Natural killer cell (primary cell): ENCODE measurements at regions not wholly inside any gene's neighbourhood (a gene's known extent, or its start where the extent isn't known, plus 50 kb on each side); places are given as distances from the start of the nearest gene placed in this dataset.

Experiments used
- ATAC-seq, 3 donors: fragments of 150-1000 bp in 2 of 3; fragments of 200-7000 bp in 1 of 3; cut with Tn5 transposase; 1 replicate in 1 of 3; 2 replicates in 2 of 3; pipeline ENCODE4 v1.10.0; 2021; ENCODE audit warnings: mild to moderate bottlenecking in 2 of 3, moderate library complexity in 2 of 3
- DNase-seq, 2 donors: peaks; one replicate each; pipeline versions ENCODE4 v3.0.0 to v3.0.0-alpha.2; 2013 to 2021; ENCODE audit warnings: mixed read lengths in 1 of 2
- H3K27ac ChIP-seq: one replicate; pipeline ENCODE4 v1.5.1; 2013; ENCODE audit warnings: mild to moderate bottlenecking, low read length
- H3K27me3 ChIP-seq: one replicate; pipeline ENCODE4 v1.6.1; 2013; ENCODE audit warnings: low read length; ENCODE audit not compliant: control insufficient read depth, insufficient read depth
- H3K36me3 ChIP-seq: one replicate; pipeline ENCODE4 v1.6.1; 2013; ENCODE audit warnings: low read length; ENCODE audit not compliant: control insufficient read depth, insufficient read depth
- H3K4me1 ChIP-seq: one replicate; pipeline ENCODE4 v1.6.1; 2013; ENCODE audit warnings: low read length; ENCODE audit not compliant: control insufficient read depth, insufficient read depth
- H3K4me3 ChIP-seq: one replicate; pipeline ENCODE4 v1.5.1; 2013; ENCODE audit warnings: low read length
- H3K9me3 ChIP-seq: one replicate; pipeline ENCODE4 v1.6.1; 2013; ENCODE audit warnings: low read length; ENCODE audit not compliant: control insufficient read depth, insufficient read depth
- H3K27ac Mint-ChIP-seq, 2 donors: one replicate each; pipeline ENCODE4 v1.8.0; 2022; ENCODE audit warnings: mild to moderate bottlenecking in 2 of 2, mixed read lengths in 2 of 2, moderate library complexity in 1 of 2
- H3K27me3 Mint-ChIP-seq, 2 donors: one replicate each; pipeline ENCODE4 v1.8.0; 2022; ENCODE audit warnings: low read depth in 2 of 2, mixed read lengths in 2 of 2
- H3K36me3 Mint-ChIP-seq: one replicate; pipeline ENCODE4 v1.8.0; 2022; ENCODE audit warnings: mixed read lengths
- H3K4me1 Mint-ChIP-seq, 2 donors: one replicate each; pipeline ENCODE4 v1.8.0; 2022; ENCODE audit warnings: mixed read lengths in 2 of 2
- H3K4me3 Mint-ChIP-seq: one replicate; pipeline ENCODE4 v1.8.0; 2022; ENCODE audit warnings: mild to moderate bottlenecking, moderate library complexity, mixed read lengths
- H3K9me3 Mint-ChIP-seq, 2 donors: one replicate each; pipeline ENCODE4 v1.8.0; 2022; ENCODE audit warnings: mixed read lengths in 2 of 2
- CTCF ChIP-seq: fragments of 200-600 bp; IDR thresholded peaks from one replicate; pipeline ENCODE4 v1.8.0; 2022; ENCODE audit warnings: antibody characterized with exemption
- WGBS: methylation state at CpG from one replicate; pipeline ENCODE4 v1.1.7; 2013; ENCODE audit warnings: missing lambda C conversion rate; ENCODE audit not compliant: insufficient coverage; 5-methylcytosine and 5-hydroxymethylcytosine counted together
- intact Hi-C: fragments of 100-400 bp; cut with micrococcal nuclease; formaldehyde crosslinking; loops from one replicate; pipeline ENCODE4 v1.14.2; 2022

GRCh38 chr13:39985071-39985470, 329.6 kb downstream of the COG6 start:
- H3K27me3 Mint-ChIP-seq = peaks cover 10 to 22% of the 10 kb centered on the region in 2 donors
- Histone ChIP-seq H3K36me3 (no peaks in the 10 kb centered on the region), H3K9me3 (no peaks in the 10 kb centered on the region), H3K27me3 (no peaks in the 10 kb centered on the region), H3K4me1 (no peaks in the 10 kb centered on the region), H3K4me3 (no peak overlapping the region), H3K27ac (no peak overlapping the region)
- no peaks in the 10 kb centered on the region for H3K4me1 Mint-ChIP-seq
- no peak overlapping the region for H3K27ac Mint-ChIP-seq
- WGBS = 97% methylated on average over 4 of the region's 4 CpGs
- DNase-seq (no peak), ATAC-seq (no peak)
- no peaks in the 10 kb centered on the region for H3K36me3 Mint-ChIP-seq
- H3K9me3 Mint-ChIP-seq = no peaks in the 10 kb centered on the region
- intact Hi-C loops = no loop called here
- H3K4me3 Mint-ChIP-seq = no peak overlapping the region
- no peak for TF ChIP-seq CTCF

DNA sequence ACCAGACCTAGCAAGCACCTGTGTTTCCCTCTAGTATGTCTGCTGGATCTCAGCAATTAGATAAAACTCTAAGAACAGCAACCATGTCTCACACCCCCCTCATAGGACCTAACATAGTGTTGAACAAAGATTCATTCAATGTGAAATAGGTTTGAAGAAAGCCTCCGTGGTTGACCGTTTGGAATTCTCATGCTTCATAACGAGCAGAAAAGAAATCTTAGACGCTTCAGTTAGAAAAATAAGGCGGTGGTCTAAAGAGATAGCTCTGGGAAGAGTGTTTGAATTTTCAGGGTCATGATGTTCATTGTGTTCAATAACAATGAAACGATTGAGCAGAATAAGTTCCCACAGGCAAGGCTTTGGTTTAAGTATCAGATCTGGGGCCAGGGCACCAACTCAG, 332.9 kb downstream of the COG6 start:
- Mint-ChIP-seq H3K27me3 (peaks cover 10 to 14% of the 10 kb centered on the region in 2 donors), H3K4me3 (no peak overlapping the region), H3K9me3 (no peaks in the 10 kb centered on the region), H3K4me1 (no peaks in the 10 kb centered on the region), H3K36me3 (no peaks in the 10 kb centered on the region), H3K27ac (no peak overlapping the region)
- no peak for TF ChIP-seq CTCF
- no peak for DNase-seq
- no peak for ATAC-seq
- H3K4me3 ChIP-seq = no peak overlapping the region
- no peaks in the 10 kb centered on the region for H3K27me3 ChIP-seq
- H3K9me3 ChIP-seq = no peaks in the 10 kb centered on the region
- no peaks in the 10 kb centered on the region for H3K4me1 ChIP-seq
- H3K36me3 ChIP-seq = no peaks in the 10 kb centered on the region
- 94% methylated on average over 6 of the region's 6 CpGs for WGBS
- intact Hi-C loops = no loop called here
- no peak overlapping the region for H3K27ac ChIP-seq

GRCh38 chr13:39998166-39998565, 342.7 kb downstream of the COG6 start:
- Histone ChIP-seq H3K36me3 (no peaks in the 10 kb centered on the region), H3K4me1 (no peaks in the 10 kb centered on the region), H3K4me3 (no peak overlapping the region), H3K27ac (no peak overlapping the region), H3K9me3 (no peaks in the 10 kb centered on the region), H3K27me3 (no peaks in the 10 kb centered on the region)
- Mint-ChIP-seq H3K27ac (no peak overlapping the region), H3K9me3 (no peaks in the 10 kb centered on the region), H3K36me3 (no peaks in the 10 kb centered on the region), H3K4me3 (no peak overlapping the region), H3K27me3 (peaks cover 8% of the 10 kb centered on the region in 2 donors), H3K4me1 (peaks cover 0 to 6% of the 10 kb centered on the region in 2 donors)
- intact Hi-C loops = no loop called here
- ATAC-seq (peak in 1 of 3 donors; percentile 29), DNase-seq (peak in 1 of 2 donors; percentile 52)
- WGBS = 37% methylated on average over 6 of the region's 6 CpGs
- TF ChIP-seq CTCF = no peak

- H3K4me3 ChIP-seq = no peak overlapping the region
- no peaks in the 10 kb centered on the region for H3K9me3 ChIP-seq
- H3K36me3 ChIP-seq = no peaks in the 10 kb centered on the region
- DNase-seq (no peak), ATAC-seq (no peak)
- Mint-ChIP-seq H3K4me1 (peaks cover 0 to 6% of the 10 kb centered on the region in 2 donors), H3K36me3 (no peaks in the 10 kb centered on the region), H3K4me3 (no peak overlapping the region), H3K27me3 (peaks cover 6 to 8% of the 10 kb centered on the region in 2 donors), H3K9me3 (no peaks in the 10 kb centered on the region), H3K27ac (no peak overlapping the region)
- no peak for TF ChIP-seq CTCF
- H3K27me3 ChIP-seq = no peaks in the 10 kb centered on the region
- no peak overlapping the region for H3K27ac ChIP-seq
- H3K4me1 ChIP-seq = no peaks in the 10 kb centered on the region
- intact Hi-C loops = no loop called here
- WGBS = 98% methylated on average over 5 of the region's 5 CpGs
Measured at GRCh38 chr13:40002016-40002415, 346.6 kb downstream of the COG6 start.
